ENCODE measurements at regions not wholly inside any gene's neighbourhood (a gene's known extent, or its start where the extent isn't known, plus 50 kb on each side); places are given as distances from the start of the nearest gene placed in this dataset.
"Not testable (repeated sequence)": the region's sequence is repeated elsewhere in the genome, so short reads cannot be mapped to it uniquely, and the experiment has no call there.

GRCh38 chr7:65317372-65317771 lies 56.3 kb upstream of the ZNF92 start:
- DNase-seq (ENCODE audit: low spot score) = no peak

GRCh38 chr7:65310761-65311160 lies 62.9 kb upstream of the ZNF92 start:
- no peak for DNase-seq (ENCODE audit: low spot score)

- no peak for DNase-seq (ENCODE audit: low spot score)
Observed at GRCh38 chr7:65308300-65308678, 65.4 kb upstream of the ZNF92 start.

- DNase-seq (ENCODE audit: low spot score) = peak; percentile 62
Observed at GRCh38 chr7:65307651-65308299, 65.9 kb upstream of the ZNF92 start.

GRCh38 chr7:65304175-65304574 lies 69.5 kb upstream of the ZNF92 start:
- no peak for DNase-seq (ENCODE audit: low spot score)

- no peak for DNase-seq (ENCODE audit: low spot score)
Observed at GRCh38 chr7:65302883-65303282, 70.8 kb upstream of the ZNF92 start.

- DNase-seq (ENCODE audit: low spot score) = no peak
Observed at GRCh38 chr7:65301007-65301406, 72.6 kb upstream of the ZNF92 start.

- DNase-seq (ENCODE audit: low spot score) = no peak
Observed at GRCh38 chr7:65295409-65295808, 78.2 kb upstream of the ZNF92 start.

GRCh38 chr7:65290340-65290739 lies 83.3 kb upstream of the ZNF92 start:
- DNase-seq (ENCODE audit: low spot score) = not testable (repeated sequence)

- DNase-seq (ENCODE audit: low spot score) = peak; percentile 14
Observed at GRCh38 chr7:65287023-65287422, 86.6 kb upstream of the ZNF92 start.

GRCh38 chr7:65285906-65286864 lies 87.5 kb upstream of the ZNF92 start:
- no peak for DNase-seq (ENCODE audit: low spot score)

- DNase-seq (ENCODE audit: low spot score) = not testable (repeated sequence)
Observed at GRCh38 chr7:65285241-65285640, 88.4 kb upstream of the ZNF92 start.

- no peak for DNase-seq (ENCODE audit: low spot score)
Observed at GRCh38 chr7:65279795-65280194, 93.9 kb upstream of the ZNF92 start.

GRCh38 chr7:65276822-65277221 lies 96.8 kb upstream of the ZNF92 start:
- DNase-seq (ENCODE audit: low spot score) = no peak

GRCh38 chr7:65271502-65271901 lies 102.2 kb upstream of the ZNF92 start:
- not testable (repeated sequence) for DNase-seq (ENCODE audit: low spot score)

- peak; percentile 71 for DNase-seq (ENCODE audit: low spot score)
Observed at GRCh38 chr7:65269150-65269856, 104.4 kb upstream of the ZNF92 start.

- no peak for DNase-seq (ENCODE audit: low spot score)
Observed at GRCh38 chr7:65268782-65269149, 104.9 kb upstream of the ZNF92 start.

GRCh38 chr7:65265933-65266519 lies 107.6 kb upstream of the ZNF92 start:
- no peak for DNase-seq (ENCODE audit: low spot score)

- DNase-seq (ENCODE audit: low spot score) = no peak
Observed at GRCh38 chr7:65264258-65264657, 109.4 kb upstream of the ZNF92 start.

- not testable (repeated sequence) for DNase-seq (ENCODE audit: low spot score)
Observed at GRCh38 chr7:65260673-65261072, 113.0 kb upstream of the ZNF92 start.

- not testable (repeated sequence) for DNase-seq (ENCODE audit: low spot score)
Observed at GRCh38 chr7:65259864-65260525, 113.7 kb upstream of the ZNF92 start.

GRCh38 chr7:65254061-65254460 lies 119.6 kb upstream of the ZNF92 start:
- DNase-seq (ENCODE audit: low spot score) = no peak

Measured in kidney tubule cell (primary cell).